Cardiac fibroblast (primary cell): ENCODE measurements at regions not wholly inside any gene's neighbourhood (a gene's known extent, or its start where the extent isn't known, plus 50 kb on each side); places are given as distances from the start of the nearest gene placed in this dataset.
A peak's percentile ranks its signal among the peaks of the same experiment; 100 is the strongest.

Source experiments
- DNase-seq, 2 donors: peaks; one replicate each; pipeline versions ENCODE4 v3.0.0 to v3.0.0-alpha.2; 2010; ENCODE audit warnings: low read depth in 2 of 2
- H3K4me3 ChIP-seq, 2 donors: replicated peaks in 1 of 2; 1 replicate in 1 of 2; 2 replicates in 1 of 2; pipeline ENCODE4 v1.5.1; 2011; ENCODE audit warnings: low read depth in 2 of 2, low read length in 2 of 2, mild to moderate bottlenecking in 2 of 2, moderate library complexity in 1 of 2
- TF ChIP-seq, protein P1 (sequence below): IDR thresholded peaks from one replicate; pipeline ENCODE4 v1.5.1; 2011; ENCODE audit warnings: low read depth, mild to moderate bottlenecking, low read length, inconsistent platforms

DNA sequence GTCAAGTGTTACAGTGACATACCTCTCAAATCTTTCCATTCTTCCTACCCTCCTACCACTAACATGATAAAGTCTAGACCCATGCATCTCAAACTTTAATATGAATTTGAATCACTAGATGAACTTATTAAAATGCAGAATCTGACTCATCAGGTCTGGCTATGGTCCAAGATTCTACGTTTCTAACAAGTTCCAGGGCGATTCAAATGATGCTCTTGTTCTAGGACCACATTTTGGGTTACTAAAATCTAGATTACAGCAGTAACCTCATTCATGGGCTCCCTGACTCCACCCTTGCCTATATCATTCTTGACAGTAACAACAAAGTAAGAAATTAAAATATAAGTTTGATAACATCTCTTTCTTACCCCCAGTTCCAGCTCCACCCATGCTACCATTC is 124.8 kb upstream of the LSM8 start:
- TF ChIP-seq, protein P1, sequence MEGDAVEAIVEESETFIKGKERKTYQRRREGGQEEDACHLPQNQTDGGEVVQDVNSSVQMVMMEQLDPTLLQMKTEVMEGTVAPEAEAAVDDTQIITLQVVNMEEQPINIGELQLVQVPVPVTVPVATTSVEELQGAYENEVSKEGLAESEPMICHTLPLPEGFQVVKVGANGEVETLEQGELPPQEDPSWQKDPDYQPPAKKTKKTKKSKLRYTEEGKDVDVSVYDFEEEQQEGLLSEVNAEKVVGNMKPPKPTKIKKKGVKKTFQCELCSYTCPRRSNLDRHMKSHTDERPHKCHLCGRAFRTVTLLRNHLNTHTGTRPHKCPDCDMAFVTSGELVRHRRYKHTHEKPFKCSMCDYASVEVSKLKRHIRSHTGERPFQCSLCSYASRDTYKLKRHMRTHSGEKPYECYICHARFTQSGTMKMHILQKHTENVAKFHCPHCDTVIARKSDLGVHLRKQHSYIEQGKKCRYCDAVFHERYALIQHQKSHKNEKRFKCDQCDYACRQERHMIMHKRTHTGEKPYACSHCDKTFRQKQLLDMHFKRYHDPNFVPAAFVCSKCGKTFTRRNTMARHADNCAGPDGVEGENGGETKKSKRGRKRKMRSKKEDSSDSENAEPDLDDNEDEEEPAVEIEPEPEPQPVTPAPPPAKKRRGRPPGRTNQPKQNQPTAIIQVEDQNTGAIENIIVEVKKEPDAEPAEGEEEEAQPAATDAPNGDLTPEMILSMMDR: no peak
- H3K4me3 ChIP-seq: no peak overlapping the region
- peak; percentile 0 to 15 for DNase-seq

DNA sequence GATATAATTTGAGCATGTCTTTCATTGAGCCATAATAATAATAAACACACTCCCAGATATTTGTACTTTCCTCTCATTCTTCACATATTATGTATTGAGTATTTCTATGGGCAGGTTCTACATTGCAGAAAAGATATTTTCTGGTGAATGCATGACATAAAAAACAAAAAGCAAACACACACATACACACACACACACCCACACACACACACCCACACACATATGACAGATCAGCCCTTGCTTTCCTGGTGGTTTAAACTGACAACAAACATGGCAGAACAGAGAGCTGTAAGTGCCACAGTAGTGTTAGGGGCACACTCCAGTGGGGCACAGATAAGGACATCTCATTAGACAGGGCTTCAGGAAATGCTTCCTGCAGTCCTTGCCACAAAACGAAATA is 123.3 kb upstream of the LSM8 start:
- TF ChIP-seq, protein P1: no peak
- no peak overlapping the region for H3K4me3 ChIP-seq
- DNase-seq: no peak

DNA sequence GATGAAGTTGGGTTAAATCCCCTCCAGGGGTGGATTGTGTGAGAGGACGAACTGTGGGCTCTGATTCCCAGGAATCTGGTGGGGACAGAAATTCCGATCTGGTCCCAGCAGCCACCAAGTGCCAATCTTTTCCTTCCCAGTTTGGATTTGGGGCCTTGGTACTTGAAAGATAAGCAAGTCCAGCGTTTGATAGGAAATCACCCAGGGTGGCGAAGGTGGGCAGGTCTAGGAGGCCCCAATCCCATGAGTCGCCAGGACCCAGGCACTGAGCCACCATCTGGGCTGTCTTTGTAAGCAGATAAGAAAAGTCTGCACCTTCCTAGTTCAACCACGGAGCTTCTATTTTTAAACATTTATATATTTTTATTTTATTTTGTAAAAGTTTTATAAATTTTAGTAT is 122.6 kb upstream of the LSM8 start:
- TF ChIP-seq, protein P1: no peak
- no peak overlapping the region for H3K4me3 ChIP-seq
- DNase-seq: no peak

DNA sequence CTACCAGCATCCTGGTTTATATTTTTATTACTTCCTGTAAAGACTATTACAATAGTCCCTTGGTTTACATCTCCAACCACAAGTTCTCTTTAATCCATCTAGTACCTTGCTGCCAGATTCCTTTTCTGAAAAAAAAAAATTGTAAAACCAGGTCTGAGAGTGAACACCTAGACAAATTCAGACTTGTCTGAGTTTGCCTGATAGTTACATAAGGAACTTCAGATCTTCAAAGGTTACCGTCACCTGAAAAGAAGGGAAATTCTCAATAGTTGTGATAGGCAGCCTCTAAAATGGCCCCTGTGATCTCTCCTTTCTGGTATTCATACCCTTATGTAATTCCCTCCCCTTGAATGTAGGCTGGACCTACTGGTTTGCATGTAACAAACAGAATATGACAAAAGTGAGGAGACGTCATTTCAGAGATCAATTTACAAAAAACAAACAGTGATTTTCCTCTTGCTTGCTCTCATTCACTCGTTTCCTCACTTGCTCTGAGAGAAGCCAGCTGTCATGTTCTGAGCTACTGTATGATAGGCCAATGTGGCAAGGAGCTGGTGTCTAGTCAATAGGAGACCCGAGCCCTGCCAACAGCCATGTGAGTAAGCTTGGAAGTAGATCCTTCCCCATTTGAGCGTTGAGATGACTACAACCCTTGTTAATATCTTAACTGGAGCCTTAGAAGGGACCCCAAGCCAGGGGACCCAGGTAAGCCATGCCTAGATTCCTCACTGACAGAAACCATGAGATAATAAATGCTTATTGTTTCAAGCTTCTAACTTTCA is 110.9 kb upstream of the LSM8 start:
- H3K4me3 ChIP-seq: no peak overlapping the region
- TF ChIP-seq, protein P1: no peak

DNA sequence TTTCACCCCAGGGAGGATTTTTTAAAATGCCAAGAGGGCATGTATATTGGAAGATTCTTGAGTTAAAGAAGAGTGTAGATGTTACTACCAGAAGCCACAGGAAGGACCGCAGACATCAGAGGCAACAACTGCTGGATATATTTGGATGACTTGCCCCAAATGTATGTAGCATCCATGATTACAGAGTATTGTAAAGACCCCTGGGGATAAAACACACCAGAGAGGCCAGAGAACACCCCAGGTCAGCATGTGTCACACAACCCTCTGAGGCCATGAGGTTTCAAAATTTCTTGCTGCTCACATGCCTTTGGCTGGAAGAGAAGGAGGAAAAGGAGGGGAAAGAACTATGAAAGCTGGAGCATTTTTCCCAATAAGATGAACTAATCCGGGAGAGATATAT is 108.0 kb upstream of the LSM8 start:
- H3K4me3 ChIP-seq: no peak overlapping the region
- DNase-seq: peak in 1 of 2 donors; percentile 1
- TF ChIP-seq, protein P1: no peak

More for the DNA sequence above, 110.9 kb upstream of the LSM8 start:
- no peak for DNase-seq

DNA sequence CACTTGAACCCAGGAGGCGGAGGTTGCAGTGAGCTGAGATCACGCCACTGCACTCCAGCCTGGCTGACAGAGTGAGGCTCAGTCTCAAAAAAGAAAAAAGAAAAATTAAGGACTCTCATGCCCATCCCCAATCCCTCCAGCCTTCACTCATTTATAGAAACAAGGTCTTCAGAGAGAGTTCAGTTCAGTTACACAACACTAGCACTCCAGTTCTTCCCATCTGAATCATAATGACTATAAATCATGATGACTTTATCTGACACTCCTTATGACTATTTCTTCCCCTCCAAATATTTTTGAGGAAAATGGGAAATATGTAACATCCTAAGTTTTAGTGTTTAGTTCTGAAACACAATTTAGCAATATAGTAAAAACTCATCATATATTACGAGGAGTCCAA is 107.4 kb upstream of the LSM8 start:
- TF ChIP-seq, protein P1: no peak
- H3K4me3 ChIP-seq: no peak overlapping the region
- DNase-seq: no peak

DNA sequence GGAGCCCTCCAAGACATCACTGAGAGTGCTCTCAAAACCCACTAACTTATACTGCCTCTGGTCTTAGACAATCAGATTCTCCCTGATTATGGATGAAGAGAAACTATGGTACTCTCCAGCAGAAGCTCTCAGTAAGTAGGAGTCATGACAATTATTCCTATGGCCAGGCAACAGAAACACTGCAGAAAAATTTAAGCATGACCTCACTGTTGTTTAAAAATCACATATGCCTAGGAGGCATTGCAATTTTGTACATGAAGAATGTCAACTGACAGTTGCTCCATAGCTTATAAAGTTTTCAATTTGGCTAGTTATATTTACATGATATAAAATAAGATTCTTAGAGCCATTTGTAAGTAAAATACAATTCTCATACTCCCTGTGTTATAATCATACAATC is 105.9 kb upstream of the LSM8 start:
- TF ChIP-seq, protein P1: no peak
- H3K4me3 ChIP-seq: no peak overlapping the region
- DNase-seq: no peak
